Endothelial cell of umbilical vein (primary cell): ENCODE measurements at regions not wholly inside any gene's neighbourhood (a gene's known extent, or its start where the extent isn't known, plus 50 kb on each side); places are given as distances from the start of the nearest gene placed in this dataset.

Experiments
- CTCF ChIP-seq, 2 donors: IDR thresholded peaks; 1 replicate in 1 of 2; 2 replicates in 1 of 2; pipeline ENCODE4 v1.5.1; 2011; ENCODE audit warnings: low read length in 2 of 2, mild to moderate bottlenecking in 2 of 2, moderate library complexity in 2 of 2, control low read depth in 1 of 2, inconsistent platforms in 1 of 2, low read depth in 1 of 2; ENCODE audit not compliant: insufficient read depth in 1 of 2; ENCODE audit errors: extremely low read depth in 1 of 2
- EZH2 ChIP-seq: IDR thresholded peaks from 2 replicates; pipeline ENCODE4 v1.6.1; 2012; ENCODE audit warnings: borderline replicate concordance, low read depth, mild to moderate bottlenecking, moderate library complexity, low read length, inconsistent platforms; ENCODE audit not compliant: severe bottlenecking
- MAX ChIP-seq: IDR thresholded peaks from 2 replicates; pipeline ENCODE4 v1.6.1; 2011; ENCODE audit not compliant: insufficient read depth, insufficient read length
- MYC ChIP-seq: IDR thresholded peaks from one replicate; pipeline ENCODE4 v1.6.1; 2011; ENCODE audit warnings: mild to moderate bottlenecking, low read depth, low read length
- POLR2A ChIP-seq: IDR thresholded peaks from 2 replicates; pipeline ENCODE4 v1.6.1; 2012; ENCODE audit warnings: low read depth, mild to moderate bottlenecking, control low read depth, low read length
- POLR2AphosphoS5 ChIP-seq: IDR thresholded peaks from 2 replicates; pipeline ENCODE4 v1.6.1; 2012; ENCODE audit warnings: low read depth, mild to moderate bottlenecking, control low read depth, low read length, moderate library complexity; ENCODE audit not compliant: insufficient read depth

- TF ChIP-seq CTCF (IDR thresholded peaks at IDR 0.05; ENCODE audit: extremely low read depth in 1 of 2, insufficient read depth in 1 of 2, low read depth in 1 of 2, low read length in 2 of 2), result no peak
- TF ChIP-seq POLR2AphosphoS5, result no peak
- TF ChIP-seq MAX, result no peak
- TF ChIP-seq POLR2A, result no peak
- TF ChIP-seq EZH2, result no peak
- no peak for TF ChIP-seq MYC
Observed at GRCh38 chr2:2557475-2557874, 226.4 kb upstream of the MYT1L start.
